SKM-1 (cell line): ENCODE measurements at regions not wholly inside any gene's neighbourhood (a gene's known extent, or its start where the extent isn't known, plus 50 kb on each side); places are given as distances from the start of the nearest gene placed in this dataset.

Source experiments
- DNase-seq: peaks from one replicate; lab custom pipeline; 2025; ENCODE audit not compliant: unreplicated experiment; lab: John Stamatoyannopoulos, UW

DNA sequence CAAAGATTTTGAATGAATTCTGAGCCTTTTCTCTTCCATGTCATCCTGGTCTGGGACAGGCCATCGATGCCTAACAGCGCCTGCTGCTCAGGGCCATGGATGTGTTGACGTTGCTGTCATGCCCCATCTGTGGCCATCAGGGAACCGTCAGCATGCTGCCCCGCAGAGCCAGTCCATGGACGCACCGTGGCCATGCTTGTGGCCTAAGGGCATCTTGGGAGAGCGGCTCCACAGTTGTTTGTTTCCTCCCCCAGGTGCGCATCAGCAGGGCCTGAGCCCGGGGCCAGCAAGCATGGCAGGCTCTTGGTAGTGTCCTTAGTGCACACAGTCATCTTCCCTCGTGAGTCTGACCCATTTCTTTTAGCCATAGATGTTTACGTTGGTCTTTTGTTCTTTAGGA lies 142.7 kb downstream of the VAPA start:
- no peak for DNase-seq

DNA sequence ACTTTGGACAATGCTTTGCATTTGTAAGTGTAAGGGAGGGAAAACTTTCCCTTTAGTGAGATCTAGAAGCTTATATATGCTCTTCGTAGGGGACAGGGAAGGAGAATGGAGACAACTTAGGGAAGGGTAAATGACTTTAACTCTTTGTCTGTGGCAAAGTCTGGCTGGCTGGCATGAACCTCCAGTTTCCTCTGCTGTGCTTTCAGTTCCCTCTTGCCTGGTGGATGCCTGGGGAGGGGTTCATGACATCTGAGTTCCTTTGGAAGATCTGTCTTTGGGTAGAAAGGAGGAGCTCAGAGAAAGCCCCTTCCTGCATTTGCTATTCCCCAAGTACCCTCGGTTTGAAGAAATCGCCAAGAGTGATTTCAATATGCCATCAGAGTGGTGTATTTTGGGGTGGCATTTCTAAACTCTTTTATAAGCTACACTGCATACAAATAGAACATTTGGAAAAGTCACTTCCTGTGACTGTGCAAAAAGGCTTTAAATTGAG lies 143.6 kb downstream of the VAPA start:
- DNase-seq: no peak

DNA sequence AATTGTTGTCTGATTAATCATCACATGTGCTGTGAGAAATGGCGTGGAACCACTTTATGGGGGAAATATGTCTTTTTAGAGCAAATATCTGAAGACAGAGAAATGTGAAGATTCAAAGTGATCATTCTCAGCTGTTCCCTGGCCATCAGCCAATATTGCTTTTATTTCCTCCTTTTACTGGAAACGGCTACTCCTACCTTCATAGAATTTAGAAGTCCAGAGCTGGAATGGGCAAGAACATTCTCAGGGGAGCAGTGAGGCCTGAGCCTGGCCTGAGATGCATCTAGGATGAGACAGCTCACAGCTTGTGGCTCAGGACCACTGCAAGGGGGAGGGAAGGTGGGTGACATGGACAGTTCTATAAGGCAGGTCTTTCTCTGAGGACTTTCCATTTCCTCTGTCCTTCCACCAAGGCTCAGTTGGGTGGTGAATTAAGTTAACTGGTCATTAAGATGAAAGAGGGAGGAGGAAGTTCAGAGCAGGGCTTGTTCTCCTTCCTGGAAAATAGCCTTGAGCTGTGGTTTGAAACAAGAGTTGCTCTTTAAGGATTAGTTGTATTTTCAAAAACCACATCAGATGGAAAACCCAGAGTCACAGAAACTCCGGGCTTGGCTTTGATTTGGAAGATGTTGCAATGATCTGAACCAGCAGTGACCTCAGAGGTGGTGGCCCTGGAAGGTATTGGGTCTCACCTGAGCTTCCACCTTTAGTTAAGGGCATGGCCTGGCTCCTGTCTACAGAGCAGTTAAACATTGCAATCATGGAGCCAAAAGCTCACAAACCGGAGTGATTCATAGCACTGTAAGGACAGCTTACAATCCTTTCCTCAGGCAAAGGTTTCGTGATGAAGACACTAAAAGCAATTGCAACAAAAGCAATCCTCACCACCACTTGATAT lies 144.3 kb downstream of the VAPA start:
- DNase-seq: no peak

DNA sequence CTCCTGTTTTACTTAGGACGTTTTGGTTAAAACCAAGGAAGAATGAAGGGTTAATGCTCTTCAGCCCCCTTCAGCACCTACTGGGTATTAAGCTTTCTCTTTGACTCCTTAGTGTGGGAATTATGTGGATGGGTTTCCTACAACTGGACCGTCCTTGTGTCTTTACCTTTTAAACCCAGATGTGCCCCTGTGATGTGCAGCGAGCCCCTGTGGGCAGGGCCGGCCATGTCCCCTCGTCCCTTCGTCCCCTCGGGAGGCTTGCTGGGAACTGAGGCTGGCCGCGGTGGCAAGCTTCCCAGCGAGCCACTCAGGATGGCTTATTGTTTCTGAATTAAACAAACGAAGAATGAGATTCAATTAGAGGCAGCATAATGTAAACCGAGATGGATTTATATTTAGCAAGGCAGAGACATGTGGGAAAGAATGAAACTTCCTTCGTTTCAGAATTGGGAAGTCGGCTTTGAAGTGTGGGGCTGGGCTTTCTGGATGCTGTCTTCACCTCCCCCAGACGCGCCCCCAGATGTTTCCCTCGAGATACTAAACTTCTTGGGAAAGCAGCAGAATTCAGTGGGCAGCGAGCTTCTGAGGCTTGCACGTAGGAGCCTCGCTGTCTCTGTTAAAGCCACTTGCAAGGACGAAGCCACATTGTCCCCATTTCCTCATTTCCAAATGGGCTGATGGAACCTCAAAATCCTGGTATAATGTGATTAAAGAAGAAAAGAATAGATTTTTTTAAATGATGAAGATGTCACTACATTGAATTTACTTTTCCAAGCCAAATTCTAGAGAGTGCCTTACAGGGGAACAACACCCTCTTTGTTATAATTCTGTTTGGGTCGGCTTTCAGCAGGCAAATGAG lies 146.0 kb downstream of the VAPA start:
- no peak for DNase-seq

DNA sequence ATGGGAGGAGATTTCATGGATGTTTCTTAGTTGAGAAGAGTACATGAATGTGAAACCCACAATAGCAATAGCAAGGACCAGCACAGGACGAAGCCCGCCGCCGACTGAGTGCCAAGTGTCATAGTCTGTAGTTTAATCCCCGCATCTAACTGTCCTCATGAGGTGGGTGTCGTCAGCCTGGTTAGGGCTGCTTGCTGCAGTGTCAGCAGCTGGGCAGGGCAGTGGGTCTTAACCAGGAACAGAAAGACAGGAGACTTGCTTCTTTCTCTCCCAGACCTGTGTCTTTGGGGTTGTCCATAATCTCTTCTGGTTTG lies 146.6 kb downstream of the VAPA start:
- DNase-seq: no peak

DNA sequence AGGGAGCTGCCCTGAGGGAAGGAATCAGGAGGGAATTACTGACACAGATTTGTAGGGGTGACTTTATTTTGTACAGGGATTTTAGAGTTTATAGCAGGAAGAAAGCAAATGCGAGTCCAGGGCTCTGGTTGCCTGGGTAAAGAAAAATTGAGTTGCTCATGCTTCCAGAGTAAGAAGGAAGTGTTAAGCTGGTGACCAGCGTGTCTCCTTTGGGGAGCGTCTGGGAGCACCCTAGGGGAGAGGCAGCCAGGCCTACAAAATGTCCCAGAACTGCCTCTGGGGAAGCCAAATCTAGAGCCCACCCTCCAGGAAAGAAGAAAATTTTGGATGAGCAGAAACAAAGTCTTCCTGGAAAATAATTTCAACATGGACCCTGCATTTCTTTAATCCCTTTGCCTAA lies 147.0 kb downstream of the VAPA start:
- no peak for DNase-seq

DNA sequence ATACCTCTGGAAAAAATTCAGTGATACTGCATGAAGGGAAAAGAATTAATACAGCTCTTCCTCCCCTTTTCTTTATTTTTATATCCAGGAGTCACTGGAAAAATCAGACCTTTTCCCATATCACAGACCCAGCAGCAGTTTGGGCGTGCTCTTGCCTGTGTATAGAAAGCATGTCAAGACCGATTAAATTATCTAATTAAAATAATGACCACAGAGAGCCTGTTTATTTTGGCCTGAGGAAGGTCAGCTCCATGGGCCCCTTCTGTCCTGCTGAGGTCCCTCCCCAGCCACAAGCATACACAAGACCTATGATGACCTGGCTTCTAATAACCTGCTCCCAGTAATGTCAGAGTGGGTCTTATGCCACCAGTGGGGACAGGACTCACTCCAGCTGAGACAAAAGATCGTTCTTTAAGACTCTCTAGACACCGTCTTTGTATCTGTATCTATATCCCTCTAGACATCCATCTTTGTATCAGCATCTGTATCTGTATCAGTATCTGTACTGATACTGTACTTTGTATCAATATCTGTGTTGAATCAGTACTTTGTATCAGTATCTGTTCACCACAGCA lies 147.8 kb downstream of the VAPA start:
- no peak for DNase-seq

DNA sequence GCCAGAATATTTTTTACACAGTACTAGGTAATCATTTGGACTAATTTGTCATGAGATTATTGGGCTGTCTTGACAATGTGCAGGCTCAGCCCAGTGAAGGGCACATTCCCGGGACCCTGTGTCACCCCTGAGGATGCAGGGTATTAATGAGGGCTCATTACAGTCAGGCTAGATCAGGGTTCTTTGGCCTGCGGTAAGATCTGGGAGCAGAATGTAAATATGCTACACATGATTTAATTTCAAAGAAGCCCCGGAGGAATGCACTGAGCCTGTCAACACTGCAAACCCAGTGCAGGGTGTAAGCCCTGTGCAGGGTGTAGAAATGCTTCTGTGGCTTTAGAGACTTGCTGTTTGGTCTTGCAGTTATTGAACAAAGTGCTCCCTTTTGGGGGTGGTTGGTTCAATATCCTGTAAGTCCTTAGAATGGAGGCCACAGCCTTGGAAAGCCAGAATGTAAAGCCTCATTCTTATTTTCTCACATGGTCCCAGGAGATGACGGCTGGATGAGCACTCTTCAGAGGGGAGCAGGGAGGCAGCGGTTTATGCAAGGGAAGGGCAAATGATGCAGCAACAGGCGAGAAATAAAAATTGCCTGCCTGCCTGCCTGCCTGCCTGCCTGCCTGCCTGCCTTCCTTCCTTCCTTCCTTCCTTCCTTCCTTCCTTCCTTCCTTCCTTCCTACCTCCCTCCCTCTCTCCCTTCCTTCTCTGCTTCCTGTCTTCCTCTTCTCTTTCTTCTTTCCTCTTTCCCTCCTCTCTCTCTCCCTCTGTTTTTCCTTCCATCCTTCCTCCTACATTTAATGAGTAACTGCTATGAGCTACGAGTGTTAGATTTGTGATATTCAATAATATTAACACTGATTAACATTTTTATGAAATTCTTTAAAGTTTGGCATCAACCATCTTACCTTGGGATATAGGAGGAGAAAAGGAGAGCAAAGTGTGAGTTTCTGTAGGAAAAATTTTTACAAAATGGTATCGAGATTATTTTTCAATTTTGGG lies 148.8 kb downstream of the VAPA start:
- no peak for DNase-seq

DNA sequence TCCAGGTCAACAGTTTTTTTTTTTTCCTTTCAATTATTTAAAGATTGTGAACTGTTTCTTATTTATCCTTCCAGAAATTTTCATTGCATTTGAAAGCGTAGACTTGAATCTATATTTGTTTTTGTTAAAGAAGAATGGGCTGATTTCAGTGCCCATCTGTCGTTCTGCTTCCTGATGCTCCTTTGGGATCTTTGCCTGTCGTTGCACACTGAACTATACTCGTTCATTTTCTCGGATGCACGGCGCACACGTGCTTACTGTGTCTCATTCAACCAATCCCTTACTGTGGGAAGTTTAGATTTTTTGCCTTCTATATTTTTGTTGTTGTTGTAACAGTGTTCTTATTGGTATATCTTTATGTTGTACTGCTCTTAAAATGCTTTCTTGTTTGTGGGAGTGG lies 149.7 kb downstream of the VAPA start:
- no peak for DNase-seq

DNA sequence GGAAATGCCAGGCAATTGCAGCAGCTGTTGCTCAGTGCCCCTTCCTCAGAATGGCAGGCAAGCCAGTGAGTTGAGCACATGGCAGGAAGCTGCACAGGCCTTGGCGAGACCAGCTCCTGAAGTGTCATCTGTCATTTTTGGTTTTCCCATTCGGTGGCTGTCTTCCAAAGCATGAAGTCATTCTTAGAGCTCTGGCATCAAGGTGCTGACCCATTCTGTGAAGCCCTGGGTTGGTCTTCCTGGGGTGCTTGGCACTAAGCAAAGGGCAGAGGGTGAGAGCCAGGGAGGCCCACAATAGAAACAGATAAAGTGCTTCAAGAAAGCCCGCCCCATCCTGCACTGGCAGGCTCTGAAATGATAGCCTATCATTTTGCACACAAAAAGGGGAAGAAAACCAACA lies 150.5 kb downstream of the VAPA start:
- DNase-seq: no peak

DNA sequence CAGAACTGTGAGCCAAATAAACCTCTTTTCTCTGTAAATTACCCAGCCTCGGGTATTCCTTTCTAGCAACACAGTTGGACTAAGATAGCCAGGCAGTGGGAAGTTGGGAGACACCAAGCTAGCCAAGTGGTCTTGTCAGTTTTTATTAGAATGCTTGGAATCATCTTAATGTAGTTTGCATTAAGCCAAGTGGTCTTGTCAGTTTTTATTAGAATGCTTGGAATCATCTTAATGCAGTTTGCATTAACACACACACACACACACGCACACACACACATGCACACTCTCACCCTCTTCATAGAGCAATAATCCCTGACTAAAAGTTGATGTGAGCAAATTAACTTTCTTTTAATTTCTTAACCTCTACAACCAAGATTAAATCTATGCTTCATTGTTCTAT lies 151.5 kb downstream of the VAPA start:
- DNase-seq: no peak

DNA sequence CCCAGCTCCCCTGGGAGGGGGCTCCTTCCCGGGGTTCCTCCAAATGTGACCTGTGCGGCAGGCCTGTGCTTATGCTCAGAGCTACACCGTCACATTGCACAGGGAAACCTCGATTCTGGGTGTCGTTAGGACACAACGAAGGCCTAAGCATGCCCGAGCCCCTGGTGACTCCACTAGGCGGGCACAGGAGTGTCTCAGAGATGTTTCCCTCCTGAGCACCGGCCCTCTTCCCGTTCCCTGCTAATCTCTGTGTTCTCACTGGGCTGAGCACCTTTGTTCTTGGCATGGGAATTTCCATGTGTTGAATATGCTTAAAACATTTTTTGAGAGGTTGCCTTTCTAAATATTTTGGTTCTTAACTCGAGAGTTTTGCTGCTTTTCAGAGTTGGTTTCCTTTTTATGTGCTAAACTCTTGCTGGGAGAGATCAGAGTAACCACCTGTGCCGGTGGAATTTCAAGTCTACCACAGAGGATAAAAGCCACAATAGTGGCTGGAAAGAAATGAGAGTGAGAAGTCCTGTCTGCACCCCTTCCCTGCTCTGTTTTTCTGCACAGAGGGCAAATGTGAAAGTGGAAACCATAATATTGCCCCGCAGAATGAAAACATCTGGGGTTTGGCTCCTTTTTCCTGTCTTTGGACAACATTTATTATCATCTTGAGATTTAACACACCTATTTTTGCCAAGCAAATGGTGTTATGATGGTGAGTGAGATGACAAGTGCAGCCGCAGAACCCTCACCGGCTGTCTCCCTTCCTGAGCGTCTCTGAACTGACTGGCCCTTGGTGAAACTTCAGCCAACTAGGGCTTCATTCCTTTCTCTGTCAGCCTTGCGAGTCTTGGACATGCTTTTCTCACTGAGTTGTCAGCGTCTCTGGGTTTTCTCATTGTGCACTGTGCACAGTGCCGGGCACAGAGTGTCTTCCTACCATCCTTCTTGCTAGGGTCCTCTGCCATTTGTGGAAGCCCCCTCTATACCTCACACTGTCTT lies 154.1 kb downstream of the VAPA start:
- DNase-seq: no peak

DNA sequence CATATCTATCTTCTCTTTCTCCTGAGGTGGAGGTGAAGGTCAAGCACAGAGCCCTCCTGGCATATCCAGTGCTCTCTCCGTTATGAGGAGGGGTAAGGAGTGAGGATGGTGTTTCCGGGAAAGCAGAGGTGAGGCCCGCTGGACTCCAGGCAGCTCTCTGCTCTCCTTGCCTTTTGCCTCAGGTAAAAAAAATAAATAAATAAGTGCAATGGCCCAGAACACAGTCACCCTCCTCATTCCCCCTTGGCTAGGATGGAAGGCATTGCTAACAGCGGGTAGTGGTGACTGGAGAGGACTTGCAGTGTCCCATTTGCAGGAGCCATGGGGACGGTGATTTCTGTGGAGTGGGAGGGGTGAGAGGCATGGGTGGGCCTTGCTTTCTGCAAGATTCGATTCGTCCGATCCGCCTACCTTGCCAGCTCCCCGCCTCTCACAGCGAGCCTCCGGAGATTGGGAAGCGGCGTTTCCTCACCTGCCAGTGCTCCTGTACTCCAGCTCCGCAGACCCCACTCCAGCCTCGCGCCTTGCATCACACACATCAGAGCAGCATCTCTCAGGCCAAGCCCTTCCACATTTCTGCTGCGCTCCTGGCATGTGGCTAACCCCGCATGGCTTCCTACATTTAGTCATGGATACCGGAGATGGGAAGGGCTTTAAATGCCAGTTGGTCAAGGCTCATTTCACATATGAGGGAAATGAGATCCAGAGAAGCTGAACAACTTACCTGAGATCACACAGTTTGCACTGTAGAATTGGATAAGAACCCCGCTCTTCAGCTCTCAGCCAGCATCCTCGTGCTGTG lies 155.2 kb downstream of the VAPA start:
- DNase-seq: no peak

DNA sequence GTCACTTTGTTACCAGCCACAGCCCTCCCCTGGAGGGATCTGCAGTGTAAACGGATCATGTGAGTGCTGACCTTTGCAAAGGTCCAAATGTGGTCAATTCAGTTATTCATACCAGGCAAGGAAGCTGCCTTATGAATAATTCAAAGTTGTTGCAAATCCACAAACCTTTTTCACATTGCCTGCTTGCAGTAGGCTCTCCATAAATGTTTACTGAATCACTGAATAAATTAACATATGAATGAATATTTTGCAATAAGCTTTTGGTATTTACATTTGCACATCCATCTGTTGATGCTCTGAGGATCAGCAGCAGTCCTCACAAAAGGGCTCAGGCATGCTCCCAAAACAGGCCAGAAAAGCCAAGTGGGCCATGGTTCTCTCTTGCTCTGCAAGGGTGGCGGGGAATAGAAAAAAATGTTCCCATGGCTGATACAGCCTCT lies 156.8 kb downstream of the VAPA start:
- no peak for DNase-seq

DNA sequence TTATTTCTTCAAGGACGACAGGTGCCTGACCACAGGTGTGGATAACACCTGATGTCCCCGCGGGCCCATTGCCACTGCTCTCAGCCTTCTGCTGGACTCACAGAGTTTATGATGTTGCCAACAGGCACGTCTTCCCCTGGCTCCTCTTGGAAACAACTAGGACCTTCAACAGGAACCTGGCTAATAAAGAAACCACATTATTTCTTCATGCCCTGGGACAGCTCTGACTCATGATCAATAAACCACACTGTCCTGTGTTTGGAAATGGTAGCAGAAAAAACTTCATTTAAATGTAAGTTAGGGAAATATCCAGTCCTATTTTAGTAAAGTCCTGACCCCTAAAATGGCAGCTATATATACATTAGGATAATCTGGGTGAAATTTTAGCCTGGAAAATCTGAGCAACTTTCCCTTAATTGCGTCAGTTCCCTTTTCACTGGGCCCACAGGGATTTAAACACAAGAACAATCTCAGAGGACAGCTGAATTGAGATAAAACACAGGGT lies 158.9 kb downstream of the VAPA start:
- no peak for DNase-seq

DNA sequence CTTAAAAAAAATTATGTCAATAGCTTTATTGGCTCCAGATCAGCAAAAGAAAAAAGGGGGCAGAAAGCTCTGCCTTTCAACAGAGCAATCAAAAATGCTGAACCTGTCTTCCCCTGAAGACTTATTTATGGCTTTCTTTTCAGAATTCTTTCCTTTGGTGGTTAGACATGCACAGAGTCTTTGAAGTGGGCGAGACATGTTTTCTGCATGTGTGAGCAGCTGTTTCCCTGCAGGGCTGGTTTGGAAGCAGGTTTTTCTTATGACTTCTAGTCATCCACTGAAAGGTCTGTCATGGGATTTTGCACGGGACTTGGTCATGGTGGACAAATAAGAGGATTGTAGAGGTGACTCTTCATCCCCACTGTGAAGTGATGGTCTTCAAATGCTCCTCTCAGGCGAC lies 160.3 kb downstream of the VAPA start:
- DNase-seq: no peak

DNA sequence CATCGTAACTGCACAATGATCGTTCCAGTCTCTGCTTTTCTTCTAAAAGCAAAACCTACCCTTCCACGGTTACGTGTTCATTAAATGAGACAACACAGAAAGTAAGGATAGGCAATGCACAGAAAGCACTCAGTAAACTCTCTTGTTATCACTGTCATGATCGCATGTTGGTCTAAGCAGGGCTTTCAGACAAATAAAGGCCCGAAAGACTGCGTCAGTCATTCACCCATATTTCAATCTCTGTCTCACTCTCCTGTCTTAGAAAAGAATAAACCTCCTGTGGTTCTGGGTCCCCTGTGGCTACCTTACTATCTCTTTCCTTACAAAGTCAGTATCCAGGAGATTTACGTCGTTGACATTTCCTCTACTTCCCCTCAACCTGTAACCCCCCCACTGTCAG lies 160.9 kb downstream of the VAPA start:
- no peak for DNase-seq

DNA sequence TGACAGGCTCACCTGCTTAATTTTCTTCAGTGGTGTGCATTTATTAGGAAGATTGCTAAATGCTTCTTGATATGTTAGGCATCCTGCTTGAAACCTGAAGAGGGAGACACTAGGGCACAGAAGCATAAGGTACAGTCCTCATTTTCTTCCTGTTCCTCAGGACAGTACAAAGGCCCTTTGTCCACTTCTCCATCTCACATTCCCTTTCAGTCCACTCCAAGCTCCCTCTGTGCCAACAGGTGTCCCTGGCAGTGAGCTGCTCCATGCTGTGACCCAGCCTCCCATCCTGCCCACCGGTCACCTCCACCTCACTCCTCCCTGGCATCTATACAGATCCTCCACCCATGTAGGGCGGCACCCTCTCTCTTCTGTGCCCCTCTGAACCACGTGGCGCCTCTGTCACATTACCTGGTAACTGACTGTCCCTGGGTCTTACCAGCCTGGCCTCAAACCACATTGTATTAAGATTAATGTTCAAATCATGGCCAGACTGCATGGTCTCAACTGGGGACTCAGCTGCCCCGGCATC lies 162.8 kb downstream of the VAPA start:
- no peak for DNase-seq
